ENCODE measurements at regions not wholly inside any gene's neighbourhood (a gene's known extent, or its start where the extent isn't known, plus 50 kb on each side); places are given as distances from the start of the nearest gene placed in this dataset.

DNA sequence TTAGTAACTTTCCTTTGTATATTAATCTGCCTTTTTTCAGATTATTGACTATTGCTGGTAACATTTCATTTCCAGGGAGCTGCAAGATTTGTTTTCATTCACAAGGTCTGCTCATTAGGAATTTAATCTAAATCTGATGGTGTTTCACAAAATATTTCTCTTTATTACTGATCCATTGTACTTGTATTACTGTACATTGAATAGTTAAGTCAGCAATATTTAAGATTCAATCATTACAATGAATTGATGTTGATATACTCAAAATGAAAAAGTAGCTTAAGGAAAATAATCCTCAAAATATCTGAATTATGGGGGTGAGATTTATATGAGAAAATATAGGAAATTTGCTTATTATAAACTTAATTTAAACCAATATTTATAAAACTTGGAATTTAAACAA, 308.6 kb upstream of the PBX1 start:
- Histone ChIP-seq H4K20me1 (ENCODE audit: insufficient read depth) (no peaks in the 10 kb centered on the region), H3K27me3 (ENCODE audit: insufficient read depth, low read depth, low read length) (no peaks in the 10 kb centered on the region), H3K79me2 (replicated peaks; ENCODE audit: insufficient read depth, low read length) (no peaks in the 10 kb centered on the region), H3K4me2 (ENCODE audit: low read length) (no peak overlapping the region), H3K9me2 (ENCODE audit: insufficient read depth, low read length) (no peaks in the 10 kb centered on the region), H3K36me3 (ENCODE audit: insufficient read depth, low read length) (no peaks in the 10 kb centered on the region), H2AFZ (ENCODE audit: low read depth, low read length) (no peak overlapping the region), H3F3A (ENCODE audit: insufficient read depth, low read length, poor library complexity, severe bottlenecking) (no peaks in the 10 kb centered on the region), H3K9ac (ENCODE audit: low read length) (no peak overlapping the region), H3K9me3 (ENCODE audit: low read length) (no peaks in the 10 kb centered on the region), H3K27ac (ENCODE audit: low read length) (no peak overlapping the region), H3K4me3 (ENCODE audit: low read length) (no peak overlapping the region)
- TF ChIP-seq EZH2 (IDR thresholded peaks at IDR 0.05; ENCODE audit: borderline replicate concordance, insufficient read depth, low read length, poor library complexity, severe bottlenecking) (no peak), POLR2AphosphoS5 (IDR thresholded peaks at IDR 0.05) (no peak), SMC3 (conservative IDR thresholded peaks at IDR 0.05; ENCODE audit: poor library complexity) (no peak), MXI1 (conservative IDR thresholded peaks at IDR 0.05; ENCODE audit: poor library complexity, severe bottlenecking) (no peak), TAF1 (IDR thresholded peaks at IDR 0.05; ENCODE audit: low read depth) (no peak), RAD21 (conservative IDR thresholded peaks at IDR 0.05) (no peak), EP300 (conservative IDR thresholded peaks at IDR 0.05; ENCODE audit: poor library complexity, severe bottlenecking) (no peak)
- TF ChIP-seq, protein P1, sequence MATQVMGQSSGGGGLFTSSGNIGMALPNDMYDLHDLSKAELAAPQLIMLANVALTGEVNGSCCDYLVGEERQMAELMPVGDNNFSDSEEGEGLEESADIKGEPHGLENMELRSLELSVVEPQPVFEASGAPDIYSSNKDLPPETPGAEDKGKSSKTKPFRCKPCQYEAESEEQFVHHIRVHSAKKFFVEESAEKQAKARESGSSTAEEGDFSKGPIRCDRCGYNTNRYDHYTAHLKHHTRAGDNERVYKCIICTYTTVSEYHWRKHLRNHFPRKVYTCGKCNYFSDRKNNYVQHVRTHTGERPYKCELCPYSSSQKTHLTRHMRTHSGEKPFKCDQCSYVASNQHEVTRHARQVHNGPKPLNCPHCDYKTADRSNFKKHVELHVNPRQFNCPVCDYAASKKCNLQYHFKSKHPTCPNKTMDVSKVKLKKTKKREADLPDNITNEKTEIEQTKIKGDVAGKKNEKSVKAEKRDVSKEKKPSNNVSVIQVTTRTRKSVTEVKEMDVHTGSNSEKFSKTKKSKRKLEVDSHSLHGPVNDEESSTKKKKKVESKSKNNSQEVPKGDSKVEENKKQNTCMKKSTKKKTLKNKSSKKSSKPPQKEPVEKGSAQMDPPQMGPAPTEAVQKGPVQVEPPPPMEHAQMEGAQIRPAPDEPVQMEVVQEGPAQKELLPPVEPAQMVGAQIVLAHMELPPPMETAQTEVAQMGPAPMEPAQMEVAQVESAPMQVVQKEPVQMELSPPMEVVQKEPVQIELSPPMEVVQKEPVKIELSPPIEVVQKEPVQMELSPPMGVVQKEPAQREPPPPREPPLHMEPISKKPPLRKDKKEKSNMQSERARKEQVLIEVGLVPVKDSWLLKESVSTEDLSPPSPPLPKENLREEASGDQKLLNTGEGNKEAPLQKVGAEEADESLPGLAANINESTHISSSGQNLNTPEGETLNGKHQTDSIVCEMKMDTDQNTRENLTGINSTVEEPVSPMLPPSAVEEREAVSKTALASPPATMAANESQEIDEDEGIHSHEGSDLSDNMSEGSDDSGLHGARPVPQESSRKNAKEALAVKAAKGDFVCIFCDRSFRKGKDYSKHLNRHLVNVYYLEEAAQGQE (IDR thresholded peaks at IDR 0.05; ENCODE audit: borderline replicate concordance), result no peak
- TF ChIP-seq, protein P2, sequence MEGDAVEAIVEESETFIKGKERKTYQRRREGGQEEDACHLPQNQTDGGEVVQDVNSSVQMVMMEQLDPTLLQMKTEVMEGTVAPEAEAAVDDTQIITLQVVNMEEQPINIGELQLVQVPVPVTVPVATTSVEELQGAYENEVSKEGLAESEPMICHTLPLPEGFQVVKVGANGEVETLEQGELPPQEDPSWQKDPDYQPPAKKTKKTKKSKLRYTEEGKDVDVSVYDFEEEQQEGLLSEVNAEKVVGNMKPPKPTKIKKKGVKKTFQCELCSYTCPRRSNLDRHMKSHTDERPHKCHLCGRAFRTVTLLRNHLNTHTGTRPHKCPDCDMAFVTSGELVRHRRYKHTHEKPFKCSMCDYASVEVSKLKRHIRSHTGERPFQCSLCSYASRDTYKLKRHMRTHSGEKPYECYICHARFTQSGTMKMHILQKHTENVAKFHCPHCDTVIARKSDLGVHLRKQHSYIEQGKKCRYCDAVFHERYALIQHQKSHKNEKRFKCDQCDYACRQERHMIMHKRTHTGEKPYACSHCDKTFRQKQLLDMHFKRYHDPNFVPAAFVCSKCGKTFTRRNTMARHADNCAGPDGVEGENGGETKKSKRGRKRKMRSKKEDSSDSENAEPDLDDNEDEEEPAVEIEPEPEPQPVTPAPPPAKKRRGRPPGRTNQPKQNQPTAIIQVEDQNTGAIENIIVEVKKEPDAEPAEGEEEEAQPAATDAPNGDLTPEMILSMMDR (IDR thresholded peaks at IDR 0.05; ENCODE audit: poor library complexity, severe bottlenecking), result no peak

DNA sequence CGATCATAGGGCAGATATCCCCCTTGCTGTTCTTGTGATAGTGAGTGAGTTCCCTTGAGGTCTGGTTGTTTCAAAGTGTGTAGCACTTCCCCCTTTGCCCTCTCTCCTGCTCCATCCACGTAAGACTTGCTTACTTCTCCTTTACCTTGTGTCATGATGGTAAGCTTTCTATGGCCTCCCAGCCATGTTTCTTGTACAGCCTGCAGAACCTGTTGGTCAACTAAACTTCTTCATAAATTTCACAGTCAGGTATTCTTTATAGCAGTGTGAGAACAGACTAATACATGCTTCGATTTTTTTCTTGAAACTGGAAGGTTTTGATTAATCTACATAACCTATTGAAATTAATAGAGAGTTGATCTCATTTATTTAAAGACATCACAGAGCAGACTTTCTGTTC, 302.5 kb upstream of the PBX1 start:
- Histone ChIP-seq H3K4me3 (ENCODE audit: low read length) (no peak overlapping the region), H3K36me3 (ENCODE audit: insufficient read depth, low read length) (no peaks in the 10 kb centered on the region), H3K9me2 (ENCODE audit: insufficient read depth, low read length) (no peaks in the 10 kb centered on the region), H2AFZ (ENCODE audit: low read depth, low read length) (no peak overlapping the region), H3K4me2 (ENCODE audit: low read length) (no peak overlapping the region), H3K79me2 (replicated peaks; ENCODE audit: insufficient read depth, low read length) (no peaks in the 10 kb centered on the region), H3K27ac (ENCODE audit: low read length) (no peak overlapping the region), H3K27me3 (ENCODE audit: insufficient read depth, low read depth, low read length) (no peaks in the 10 kb centered on the region), H4K20me1 (ENCODE audit: insufficient read depth) (no peaks in the 10 kb centered on the region), H3F3A (ENCODE audit: insufficient read depth, low read length, poor library complexity, severe bottlenecking) (no peaks in the 10 kb centered on the region), H3K9me3 (ENCODE audit: low read length) (no peaks in the 10 kb centered on the region), H3K9ac (ENCODE audit: low read length) (no peak overlapping the region)
- TF ChIP-seq EZH2 (IDR thresholded peaks at IDR 0.05; ENCODE audit: borderline replicate concordance, insufficient read depth, low read length, poor library complexity, severe bottlenecking), result no peak
- no peak for TF ChIP-seq RAD21 (conservative IDR thresholded peaks at IDR 0.05)
- TF ChIP-seq POLR2AphosphoS5 (IDR thresholded peaks at IDR 0.05), result no peak
- no peak for TF ChIP-seq MXI1 (conservative IDR thresholded peaks at IDR 0.05; ENCODE audit: poor library complexity, severe bottlenecking)
- no peak for TF ChIP-seq TAF1 (IDR thresholded peaks at IDR 0.05; ENCODE audit: low read depth)
- no peak for TF ChIP-seq SMC3 (conservative IDR thresholded peaks at IDR 0.05; ENCODE audit: poor library complexity)
- TF ChIP-seq, protein P2 (IDR thresholded peaks at IDR 0.05; ENCODE audit: poor library complexity, severe bottlenecking), result no peak
- TF ChIP-seq, protein P1 (IDR thresholded peaks at IDR 0.05; ENCODE audit: borderline replicate concordance), result no peak
- TF ChIP-seq EP300 (conservative IDR thresholded peaks at IDR 0.05; ENCODE audit: poor library complexity, severe bottlenecking), result no peak

All from neural cell (in vitro differentiated cells).